GM12878 (cell line): ENCODE measurements at regions not wholly inside any gene's neighbourhood (a gene's known extent, or its start where the extent isn't known, plus 50 kb on each side); places are given as distances from the start of the nearest gene placed in this dataset.
A peak's percentile ranks its signal among the peaks of the same experiment; 100 is the strongest.

Source experiments
- BCL11A ChIP-seq: IDR thresholded peaks from 2 replicates; pipeline ENCODE4 v1.6.1; 2011; ENCODE audit warnings: low read depth, low read length
- CBX3 ChIP-seq: fragments of 200-600 bp; sonication (generic); IDR thresholded peaks from 2 replicates; pipeline ENCODE4 v1.6.1; 2016; ENCODE audit warnings: low read depth, borderline replicate concordance
- CHD1 ChIP-seq: IDR thresholded peaks from 2 replicates; pipeline ENCODE4 v1.6.1; 2012; ENCODE audit warnings: low read depth, low read length, improper control_type of control experiment
- CREM ChIP-seq: IDR thresholded peaks from 2 replicates; pipeline ENCODE4 v1.6.1; 2014; ENCODE audit warnings: antibody characterized with exemption, low read depth
- EED ChIP-seq: sonication (generic); IDR thresholded peaks from 2 replicates; pipeline ENCODE4 v1.6.1; 2016; ENCODE audit warnings: antibody characterized with exemption, low read depth
- KLF5 ChIP-seq: fragments of 450-650 bp; IDR thresholded peaks from 2 replicates; pipeline ENCODE4 v1.6.1; 2014; ENCODE audit warnings: mild to moderate bottlenecking; ENCODE audit not compliant: partially characterized antibody
- LARP7 ChIP-seq: fragments of 450-650 bp; IDR thresholded peaks from 2 replicates; pipeline ENCODE4 v1.6.1; 2017; ENCODE audit warnings: mild to moderate bottlenecking
- MYB ChIP-seq: fragments of 150-350 bp; IDR thresholded peaks from 2 replicates; pipeline ENCODE4 v1.6.1; 2014; ENCODE audit warnings: mild to moderate bottlenecking, low read depth, low read length, borderline replicate concordance
- SREBF1 ChIP-seq: IDR thresholded peaks from 2 replicates; pipeline ENCODE4 v1.6.1; 2012; ENCODE audit warnings: mild to moderate bottlenecking, low read length
- STAT1 ChIP-seq: fragments of 450-650 bp; conservative IDR thresholded peaks from 2 replicates; pipeline ENCODE4 v1.6.1; 2014; ENCODE audit warnings: antibody characterized with exemption, mild to moderate bottlenecking
- TAF1 ChIP-seq: IDR thresholded peaks from 2 replicates; pipeline ENCODE4 v1.6.1; 2011; ENCODE audit warnings: mild to moderate bottlenecking, low read depth, low read length, borderline replicate concordance
- TF ChIP-seq, protein P1 (sequence below): fragments of 450-650 bp; IDR thresholded peaks from 2 replicates; pipeline ENCODE4 v1.6.1; 2017; ENCODE audit warnings: mild to moderate bottlenecking, moderate library complexity
- TF ChIP-seq, protein P2 (sequence below), 3 experiments: IDR thresholded peaks in 2 of 3; conservative IDR thresholded peaks in 1 of 3; 2 replicates each; pipeline ENCODE4 v1.5.1; 2011; ENCODE audit warnings: low read depth in 3 of 3, low read length in 3 of 3, mild to moderate bottlenecking in 3 of 3, control low read depth in 2 of 3, moderate library complexity in 2 of 3, inconsistent platforms in 1 of 3, mixed read lengths in 1 of 3; ENCODE audit not compliant: control insufficient read depth in 2 of 3, insufficient read depth in 1 of 3; ENCODE audit errors: extremely low read depth in 1 of 3
- TF ChIP-seq, protein P3 (sequence below): fragments of 450-650 bp; IDR thresholded peaks from 2 replicates; pipeline ENCODE4 v1.6.1; 2017; ENCODE audit warnings: mild to moderate bottlenecking, low read depth, inconsistent platforms; ENCODE audit not compliant: poor library complexity, severe bottlenecking
- TF ChIP-seq, protein P4 (sequence below): fragments of 450-650 bp; formaldehyde crosslinking; IDR thresholded peaks from 2 replicates; pipeline ENCODE4 v1.5.0; 2022; ENCODE audit warnings: mild to moderate bottlenecking, missing genetic modification characterization
- TF ChIP-seq, protein P5 (sequence below): IDR thresholded peaks from 2 replicates; pipeline ENCODE4 v1.6.1; 2012; ENCODE audit warnings: low read length, inconsistent platforms

DNA sequence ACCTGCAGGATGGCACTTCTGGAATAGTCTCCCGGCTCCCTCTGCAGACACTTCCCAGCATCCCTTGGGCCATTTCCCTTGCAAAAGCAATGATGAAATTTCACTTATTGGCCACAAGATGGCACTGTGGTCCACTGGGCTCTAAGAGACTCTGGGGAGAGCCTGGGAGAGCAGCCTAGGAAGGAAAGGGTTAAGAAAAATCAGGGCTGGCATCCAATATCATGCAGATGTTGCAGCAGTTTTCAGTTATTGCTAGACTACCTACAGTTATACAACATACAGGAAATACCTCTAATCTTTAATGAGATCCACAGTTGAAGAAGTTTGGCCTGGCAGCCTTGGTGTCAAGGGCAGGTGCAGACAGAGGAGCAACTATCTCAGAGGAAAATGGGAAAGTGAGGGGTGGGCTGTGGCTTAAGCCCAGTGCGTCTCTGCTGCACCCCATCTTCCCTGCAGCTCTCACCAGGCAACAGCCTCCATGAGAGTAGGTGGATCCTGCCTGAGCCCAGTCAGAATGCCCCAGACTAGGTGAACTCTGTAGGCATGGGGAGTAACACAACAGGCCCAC is 100.2 kb upstream of the PRSS58 start (continued):
- TF ChIP-seq CREM (no peak), BCL11A (no peak), KLF5 (no peak), CHD1 (no peak), SREBF1 (no peak), EED (no peak), CBX3 (no peak), LARP7 (no peak), MYB (no peak), STAT1 (no peak), TAF1 (no peak)
- TF ChIP-seq, protein P1, sequence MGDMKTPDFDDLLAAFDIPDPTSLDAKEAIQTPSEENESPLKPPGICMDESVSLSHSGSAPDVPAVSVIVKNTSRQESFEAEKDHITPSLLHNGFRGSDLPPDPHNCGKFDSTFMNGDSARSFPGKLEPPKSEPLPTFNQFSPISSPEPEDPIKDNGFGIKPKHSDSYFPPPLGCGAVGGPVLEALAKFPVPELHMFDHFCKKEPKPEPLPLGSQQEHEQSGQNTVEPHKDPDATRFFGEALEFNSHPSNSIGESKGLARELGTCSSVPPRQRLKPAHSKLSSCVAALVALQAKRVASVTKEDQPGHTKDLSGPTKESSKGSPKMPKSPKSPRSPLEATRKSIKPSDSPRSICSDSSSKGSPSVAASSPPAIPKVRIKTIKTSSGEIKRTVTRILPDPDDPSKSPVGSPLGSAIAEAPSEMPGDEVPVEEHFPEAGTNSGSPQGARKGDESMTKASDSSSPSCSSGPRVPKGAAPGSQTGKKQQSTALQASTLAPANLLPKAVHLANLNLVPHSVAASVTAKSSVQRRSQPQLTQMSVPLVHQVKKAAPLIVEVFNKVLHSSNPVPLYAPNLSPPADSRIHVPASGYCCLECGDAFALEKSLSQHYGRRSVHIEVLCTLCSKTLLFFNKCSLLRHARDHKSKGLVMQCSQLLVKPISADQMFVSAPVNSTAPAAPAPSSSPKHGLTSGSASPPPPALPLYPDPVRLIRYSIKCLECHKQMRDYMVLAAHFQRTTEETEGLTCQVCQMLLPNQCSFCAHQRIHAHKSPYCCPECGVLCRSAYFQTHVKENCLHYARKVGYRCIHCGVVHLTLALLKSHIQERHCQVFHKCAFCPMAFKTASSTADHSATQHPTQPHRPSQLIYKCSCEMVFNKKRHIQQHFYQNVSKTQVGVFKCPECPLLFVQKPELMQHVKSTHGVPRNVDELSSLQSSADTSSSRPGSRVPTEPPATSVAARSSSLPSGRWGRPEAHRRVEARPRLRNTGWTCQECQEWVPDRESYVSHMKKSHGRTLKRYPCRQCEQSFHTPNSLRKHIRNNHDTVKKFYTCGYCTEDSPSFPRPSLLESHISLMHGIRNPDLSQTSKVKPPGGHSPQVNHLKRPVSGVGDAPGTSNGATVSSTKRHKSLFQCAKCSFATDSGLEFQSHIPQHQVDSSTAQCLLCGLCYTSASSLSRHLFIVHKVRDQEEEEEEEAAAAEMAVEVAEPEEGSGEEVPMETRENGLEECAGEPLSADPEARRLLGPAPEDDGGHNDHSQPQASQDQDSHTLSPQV, result no peak
- TF ChIP-seq, protein P2, sequence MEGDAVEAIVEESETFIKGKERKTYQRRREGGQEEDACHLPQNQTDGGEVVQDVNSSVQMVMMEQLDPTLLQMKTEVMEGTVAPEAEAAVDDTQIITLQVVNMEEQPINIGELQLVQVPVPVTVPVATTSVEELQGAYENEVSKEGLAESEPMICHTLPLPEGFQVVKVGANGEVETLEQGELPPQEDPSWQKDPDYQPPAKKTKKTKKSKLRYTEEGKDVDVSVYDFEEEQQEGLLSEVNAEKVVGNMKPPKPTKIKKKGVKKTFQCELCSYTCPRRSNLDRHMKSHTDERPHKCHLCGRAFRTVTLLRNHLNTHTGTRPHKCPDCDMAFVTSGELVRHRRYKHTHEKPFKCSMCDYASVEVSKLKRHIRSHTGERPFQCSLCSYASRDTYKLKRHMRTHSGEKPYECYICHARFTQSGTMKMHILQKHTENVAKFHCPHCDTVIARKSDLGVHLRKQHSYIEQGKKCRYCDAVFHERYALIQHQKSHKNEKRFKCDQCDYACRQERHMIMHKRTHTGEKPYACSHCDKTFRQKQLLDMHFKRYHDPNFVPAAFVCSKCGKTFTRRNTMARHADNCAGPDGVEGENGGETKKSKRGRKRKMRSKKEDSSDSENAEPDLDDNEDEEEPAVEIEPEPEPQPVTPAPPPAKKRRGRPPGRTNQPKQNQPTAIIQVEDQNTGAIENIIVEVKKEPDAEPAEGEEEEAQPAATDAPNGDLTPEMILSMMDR (IDR thresholded peaks at IDR 0.05 in 2 of 3, conservative IDR thresholded peaks at IDR 0.05 in 1 of 3; ENCODE audit: control insufficient read depth in 2 of 3, extremely low read depth in 1 of 3, insufficient read depth in 1 of 3, low read depth in 3 of 3, low read length in 3 of 3), result peak; percentile 55 to 80 (median 77)
- TF ChIP-seq, protein P3, sequence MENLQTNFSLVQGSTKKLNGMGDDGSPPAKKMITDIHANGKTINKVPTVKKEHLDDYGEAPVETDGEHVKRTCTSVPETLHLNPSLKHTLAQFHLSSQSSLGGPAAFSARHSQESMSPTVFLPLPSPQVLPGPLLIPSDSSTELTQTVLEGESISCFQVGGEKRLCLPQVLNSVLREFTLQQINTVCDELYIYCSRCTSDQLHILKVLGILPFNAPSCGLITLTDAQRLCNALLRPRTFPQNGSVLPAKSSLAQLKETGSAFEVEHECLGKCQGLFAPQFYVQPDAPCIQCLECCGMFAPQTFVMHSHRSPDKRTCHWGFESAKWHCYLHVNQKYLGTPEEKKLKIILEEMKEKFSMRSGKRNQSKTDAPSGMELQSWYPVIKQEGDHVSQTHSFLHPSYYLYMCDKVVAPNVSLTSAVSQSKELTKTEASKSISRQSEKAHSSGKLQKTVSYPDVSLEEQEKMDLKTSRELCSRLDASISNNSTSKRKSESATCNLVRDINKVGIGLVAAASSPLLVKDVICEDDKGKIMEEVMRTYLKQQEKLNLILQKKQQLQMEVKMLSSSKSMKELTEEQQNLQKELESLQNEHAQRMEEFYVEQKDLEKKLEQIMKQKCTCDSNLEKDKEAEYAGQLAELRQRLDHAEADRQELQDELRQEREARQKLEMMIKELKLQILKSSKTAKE, result no peak
- TF ChIP-seq, protein P4, sequence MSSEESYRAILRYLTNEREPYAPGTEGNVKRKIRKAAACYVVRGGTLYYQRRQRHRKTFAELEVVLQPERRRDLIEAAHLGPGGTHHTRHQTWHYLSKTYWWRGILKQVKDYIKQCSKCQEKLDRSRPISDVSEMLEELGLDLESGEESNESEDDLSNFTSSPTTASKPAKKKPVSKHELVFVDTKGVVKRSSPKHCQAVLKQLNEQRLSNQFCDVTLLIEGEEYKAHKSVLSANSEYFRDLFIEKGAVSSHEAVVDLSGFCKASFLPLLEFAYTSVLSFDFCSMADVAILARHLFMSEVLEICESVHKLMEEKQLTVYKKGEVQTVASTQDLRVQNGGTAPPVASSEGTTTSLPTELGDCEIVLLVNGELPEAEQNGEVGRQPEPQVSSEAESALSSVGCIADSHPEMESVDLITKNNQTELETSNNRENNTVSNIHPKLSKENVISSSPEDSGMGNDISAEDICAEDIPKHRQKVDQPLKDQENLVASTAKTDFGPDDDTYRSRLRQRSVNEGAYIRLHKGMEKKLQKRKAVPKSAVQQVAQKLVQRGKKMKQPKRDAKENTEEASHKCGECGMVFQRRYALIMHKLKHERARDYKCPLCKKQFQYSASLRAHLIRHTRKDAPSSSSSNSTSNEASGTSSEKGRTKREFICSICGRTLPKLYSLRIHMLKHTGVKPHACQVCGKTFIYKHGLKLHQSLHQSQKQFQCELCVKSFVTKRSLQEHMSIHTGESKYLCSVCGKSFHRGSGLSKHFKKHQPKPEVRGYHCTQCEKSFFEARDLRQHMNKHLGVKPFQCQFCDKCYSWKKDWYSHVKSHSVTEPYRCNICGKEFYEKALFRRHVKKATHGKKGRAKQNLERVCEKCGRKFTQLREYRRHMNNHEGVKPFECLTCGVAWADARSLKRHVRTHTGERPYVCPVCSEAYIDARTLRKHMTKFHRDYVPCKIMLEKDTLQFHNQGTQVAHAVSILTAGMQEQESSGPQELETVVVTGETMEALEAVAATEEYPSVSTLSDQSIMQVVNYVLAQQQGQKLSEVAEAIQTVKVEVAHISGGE, result no peak
- TF ChIP-seq, protein P5, sequence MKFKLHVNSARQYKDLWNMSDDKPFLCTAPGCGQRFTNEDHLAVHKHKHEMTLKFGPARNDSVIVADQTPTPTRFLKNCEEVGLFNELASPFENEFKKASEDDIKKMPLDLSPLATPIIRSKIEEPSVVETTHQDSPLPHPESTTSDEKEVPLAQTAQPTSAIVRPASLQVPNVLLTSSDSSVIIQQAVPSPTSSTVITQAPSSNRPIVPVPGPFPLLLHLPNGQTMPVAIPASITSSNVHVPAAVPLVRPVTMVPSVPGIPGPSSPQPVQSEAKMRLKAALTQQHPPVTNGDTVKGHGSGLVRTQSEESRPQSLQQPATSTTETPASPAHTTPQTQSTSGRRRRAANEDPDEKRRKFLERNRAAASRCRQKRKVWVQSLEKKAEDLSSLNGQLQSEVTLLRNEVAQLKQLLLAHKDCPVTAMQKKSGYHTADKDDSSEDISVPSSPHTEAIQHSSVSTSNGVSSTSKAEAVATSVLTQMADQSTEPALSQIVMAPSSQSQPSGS, result no peak
